Kasumi-1 (cell line): ENCODE measurements at regions not wholly inside any gene's neighbourhood (a gene's known extent, or its start where the extent isn't known, plus 50 kb on each side); places are given as distances from the start of the nearest gene placed in this dataset.

Experiments used
- DNase-seq, 2 experiments: peaks; one replicate each; lab custom pipeline; 2025; lab: John Stamatoyannopoulos, UW

GRCh38 chr9:1429297-1429696 lies 379.1 kb downstream of the DMRT2 start:
- DNase-seq, result no peak

GRCh38 chr9:1431461-1431860 lies 381.3 kb downstream of the DMRT2 start:
- DNase-seq, result no peak

DNA sequence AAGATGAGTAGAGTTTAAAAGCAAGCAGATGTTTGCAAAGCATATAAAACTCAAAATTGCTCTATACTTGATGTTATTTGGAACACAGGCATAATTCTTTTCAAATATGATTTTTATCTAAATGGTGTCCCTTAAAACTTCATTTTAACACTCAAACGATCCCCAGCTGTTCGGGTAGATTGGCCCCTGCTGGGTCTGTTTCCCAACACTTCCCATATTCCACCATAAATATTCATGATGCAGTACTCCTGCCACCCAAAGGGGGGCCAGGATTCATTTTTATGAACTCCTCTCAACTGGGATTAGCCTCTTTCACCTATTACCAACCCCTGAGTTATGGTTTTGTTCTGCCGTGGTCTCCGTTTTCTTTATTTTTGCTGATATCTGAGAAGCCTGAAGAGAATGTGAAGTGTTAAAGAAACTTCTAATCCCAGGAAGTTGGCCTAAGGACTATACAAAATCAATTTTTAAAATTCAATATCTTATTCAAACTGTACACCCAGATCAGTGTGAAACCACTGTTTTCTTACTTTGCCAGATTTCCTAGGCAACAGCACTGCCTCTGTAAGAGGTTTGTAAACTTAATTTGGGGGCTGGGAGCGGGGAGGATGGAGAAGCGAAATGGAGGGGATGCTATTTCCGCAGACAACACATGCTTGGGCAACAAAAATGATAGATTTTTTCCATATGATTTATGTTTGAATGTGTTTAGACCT lies 384.1 kb downstream of the DMRT2 start:
- no peak for DNase-seq

GRCh38 chr9:1434811-1435210 lies 384.7 kb downstream of the DMRT2 start:
- no peak for DNase-seq

DNA sequence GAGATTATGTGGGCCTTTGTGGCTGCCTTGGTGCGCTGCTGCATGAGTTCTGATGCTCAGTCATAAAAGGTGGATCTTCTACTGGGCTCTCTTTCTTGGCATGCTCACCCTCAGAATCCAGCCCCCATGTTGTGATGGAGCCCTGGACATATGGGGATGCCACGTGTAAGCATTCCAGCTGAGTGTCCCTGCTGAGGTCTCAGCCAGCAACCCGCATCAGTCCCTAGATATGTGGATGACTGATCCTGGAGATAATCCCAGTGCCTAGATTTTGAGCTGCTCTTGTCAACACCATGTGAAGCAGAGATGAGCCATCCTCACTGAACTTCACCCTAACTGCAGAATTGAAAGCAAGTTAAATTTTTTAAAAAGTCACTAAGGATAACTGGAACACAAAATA lies 390.1 kb downstream of the DMRT2 start:
- DNase-seq, result no peak

GRCh38 chr9:1442105-1442504 lies 391.9 kb downstream of the DMRT2 start:
- no peak for DNase-seq

DNA sequence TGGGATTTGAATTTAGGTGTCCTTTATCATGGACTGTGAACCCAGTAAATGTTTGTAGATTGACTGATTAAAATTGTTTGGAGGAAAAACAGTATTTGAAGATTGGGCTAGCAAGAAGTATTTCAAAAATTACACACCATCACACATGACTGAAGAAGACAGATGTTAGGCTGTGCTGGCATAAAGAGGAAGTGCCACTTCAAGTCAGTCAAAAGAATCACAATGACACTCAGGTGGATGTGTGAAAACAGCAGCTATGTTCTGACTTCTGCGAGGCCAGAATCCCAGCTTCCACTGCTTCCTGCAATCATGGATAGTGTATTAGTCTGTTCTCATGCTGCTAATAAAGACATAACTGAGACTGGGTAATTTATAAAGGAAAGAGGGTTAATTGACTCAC lies 393.3 kb downstream of the DMRT2 start:
- DNase-seq, result no peak

GRCh38 chr9:1446671-1447070 lies 396.5 kb downstream of the DMRT2 start:
- no peak for DNase-seq

DNA sequence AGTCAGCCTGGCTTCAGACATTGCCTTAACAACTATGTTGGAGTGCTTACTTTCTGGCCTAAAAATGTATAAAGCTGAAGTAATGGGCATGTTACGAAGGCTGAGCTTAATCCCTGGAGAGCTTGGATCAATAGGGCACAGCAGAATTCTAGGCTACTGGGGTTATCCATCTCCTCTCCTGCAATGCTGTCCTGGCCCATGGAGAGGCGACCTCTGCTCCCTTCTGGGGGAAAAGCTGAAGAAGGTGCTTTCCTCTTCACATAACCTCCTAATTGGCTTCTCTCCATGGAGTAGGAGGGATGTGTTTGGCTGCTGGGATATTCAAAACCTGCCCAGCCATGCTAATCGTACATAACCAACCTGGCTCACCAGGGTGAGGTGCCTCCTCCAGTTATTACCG lies 403.5 kb downstream of the DMRT2 start:
- no peak for DNase-seq

DNA sequence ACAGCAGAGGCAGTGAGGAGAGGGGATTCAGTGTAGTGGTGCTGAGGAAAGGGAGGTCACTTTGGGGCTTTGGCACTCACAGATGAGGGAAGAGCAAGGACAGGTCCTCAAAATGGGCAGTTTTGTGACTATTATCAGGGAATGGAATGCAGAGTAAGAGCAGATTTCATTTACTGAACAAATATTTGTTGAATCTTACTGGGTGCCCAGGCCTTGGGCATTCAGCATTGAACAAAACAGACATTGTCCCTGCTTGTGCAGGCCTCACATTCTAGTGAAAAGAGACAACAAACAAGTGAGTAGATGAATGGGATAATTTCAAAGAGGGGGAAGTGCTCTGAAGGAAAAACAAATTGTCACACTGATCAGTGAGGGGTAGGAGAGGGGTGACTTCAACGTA lies 404.1 kb downstream of the DMRT2 start:
- DNase-seq, result no peak

- DNase-seq, result no peak
These were observed 404.6 kb downstream of the DMRT2 start for GRCh38 chr9:1454616-1455347.

DNA sequence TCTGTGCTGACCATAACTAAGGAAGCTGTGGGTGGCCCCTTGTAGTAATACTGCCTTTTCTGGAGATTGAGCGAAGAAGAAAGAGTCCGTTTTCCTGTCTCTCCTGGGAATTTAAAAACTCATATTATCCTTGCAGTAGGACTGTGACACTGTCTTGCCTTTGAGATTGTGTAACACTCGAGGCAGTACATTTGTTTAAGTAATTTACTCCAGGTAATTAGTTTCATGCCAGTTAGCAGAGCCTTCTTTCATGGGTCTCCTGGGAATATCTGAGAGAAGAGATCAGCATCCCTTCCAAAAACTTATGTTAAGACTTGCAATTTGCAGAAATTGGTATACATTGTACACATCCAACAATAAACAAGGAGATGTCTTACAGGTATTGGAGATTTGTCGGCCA lies 405.6 kb downstream of the DMRT2 start:
- DNase-seq, result no peak

- DNase-seq, result no peak
These were observed 406.3 kb downstream of the DMRT2 start for GRCh38 chr9:1456301-1457024.

GRCh38 chr9:1457460-1457859 lies 407.3 kb downstream of the DMRT2 start:
- no peak for DNase-seq

GRCh38 chr9:1458503-1458902 lies 408.3 kb downstream of the DMRT2 start:
- no peak for DNase-seq

DNA sequence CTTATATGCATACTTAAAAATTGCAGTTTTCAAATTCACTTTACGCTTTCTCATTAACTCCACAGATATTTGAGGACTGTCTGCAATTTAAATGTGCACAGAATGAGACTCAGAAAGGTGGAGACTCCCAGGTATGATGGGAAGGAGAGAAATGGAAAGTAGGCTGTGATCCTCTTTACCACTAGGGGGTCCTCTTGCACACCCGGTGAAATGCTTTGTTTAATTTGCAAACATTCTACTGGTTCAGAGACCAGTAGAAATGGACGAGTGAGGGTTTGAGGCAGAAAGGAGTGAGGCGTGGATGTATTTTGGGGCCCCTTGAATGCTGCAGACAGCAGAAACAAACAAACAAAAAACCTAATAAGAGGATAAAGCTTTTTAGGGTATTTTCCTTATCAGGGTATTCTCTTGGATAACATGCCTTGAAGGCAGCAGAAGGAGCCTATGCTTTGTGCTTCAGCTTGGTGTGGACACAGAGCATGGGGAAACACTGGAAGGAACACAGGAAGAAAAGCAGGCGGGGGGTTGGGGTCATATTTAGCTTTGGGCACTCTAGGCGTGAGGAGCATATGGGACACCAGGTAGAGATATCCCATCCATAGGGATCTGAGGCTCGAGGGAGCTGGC lies 410.1 kb downstream of the DMRT2 start:
- DNase-seq, result peak in 1 of 2 experiments; percentile 11

- no peak for DNase-seq
These were observed 411.7 kb downstream of the DMRT2 start for GRCh38 chr9:1461812-1462211.

DNA sequence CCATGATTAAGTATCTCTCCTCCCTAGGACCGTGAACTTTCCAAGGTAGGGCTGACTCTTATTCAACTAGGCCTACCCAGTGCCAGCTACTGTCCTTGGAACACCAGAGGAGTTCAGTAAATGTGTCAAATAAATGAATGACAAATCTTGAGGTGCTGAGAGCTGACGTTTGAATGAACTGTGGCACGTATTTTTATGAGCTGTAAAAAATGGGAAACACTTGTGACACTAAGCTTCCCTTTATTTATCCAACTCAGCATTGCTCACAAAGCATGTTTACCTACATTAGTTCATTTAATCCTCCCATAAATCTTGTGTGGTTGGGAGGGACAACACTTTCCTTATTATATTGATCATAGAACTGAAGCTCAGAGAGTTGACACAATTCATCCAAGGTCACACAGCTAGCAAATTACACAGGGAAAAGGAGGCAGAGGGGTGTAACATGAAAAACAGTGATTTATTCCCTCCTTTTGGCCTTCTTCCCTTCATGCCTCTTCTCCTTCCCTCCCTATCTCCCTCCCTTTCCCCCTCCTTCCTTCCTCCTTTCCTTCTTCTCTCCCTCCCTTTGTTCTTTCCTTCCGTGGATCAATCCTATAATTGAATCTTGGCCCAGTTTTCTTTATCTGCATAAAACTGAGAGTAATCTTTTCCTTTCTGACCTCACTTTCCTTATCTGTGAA lies 412.6 kb downstream of the DMRT2 start:
- no peak for DNase-seq

- no peak for DNase-seq
These were observed 419.8 kb downstream of the DMRT2 start for GRCh38 chr9:1469996-1470395.

DNA sequence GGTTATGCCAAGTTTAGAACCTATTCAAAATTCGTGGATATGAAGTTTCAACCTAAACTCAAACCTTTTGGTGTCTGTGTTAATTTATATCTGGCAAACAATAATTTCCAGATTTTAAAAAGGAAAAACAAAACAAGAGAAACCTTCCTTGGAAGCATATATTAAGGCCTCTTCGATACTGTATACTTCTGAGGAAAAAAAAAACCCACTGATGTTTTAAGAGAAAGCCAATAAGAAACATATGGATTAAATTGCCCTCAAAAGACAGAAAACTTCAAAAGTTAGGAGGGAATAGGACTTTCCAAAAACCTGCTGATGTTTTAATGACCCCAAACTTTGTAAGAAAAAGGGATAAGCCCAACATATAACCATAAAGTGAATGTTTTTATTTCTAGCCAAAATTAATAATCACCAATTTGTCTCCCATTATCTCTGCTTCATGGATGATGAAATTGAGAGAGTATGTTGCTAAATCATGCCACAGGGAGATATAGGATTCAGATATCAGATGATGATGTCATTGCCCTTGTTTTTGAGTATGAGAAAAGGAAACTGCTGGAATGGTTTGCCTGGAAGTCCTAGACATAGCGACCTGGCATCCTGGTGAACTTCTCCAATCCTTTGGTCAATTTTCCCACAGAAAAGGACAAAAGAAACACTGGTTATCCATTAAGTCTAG lies 423.9 kb downstream of the DMRT2 start:
- DNase-seq, result no peak

DNA sequence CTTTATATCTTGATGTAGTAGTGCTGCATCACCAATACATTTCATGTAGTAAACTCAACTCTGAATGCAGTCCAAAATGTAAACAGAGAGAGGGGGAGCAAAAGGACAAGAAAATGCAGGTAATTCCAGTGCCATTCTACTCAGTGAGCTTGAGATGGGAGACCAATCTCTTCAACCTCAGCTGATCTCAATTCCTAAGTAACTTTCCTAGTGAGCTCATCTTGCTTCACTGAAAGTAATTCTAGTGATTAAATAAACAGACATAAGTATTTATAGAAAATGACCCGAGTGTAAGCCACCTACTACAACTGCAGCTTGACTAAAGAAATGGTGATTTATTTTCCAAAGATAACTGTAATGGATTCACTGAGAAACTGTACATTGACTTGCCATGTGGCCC lies 424.5 kb downstream of the DMRT2 start:
- DNase-seq, result no peak
